ENCODE measurements at regions not wholly inside any gene's neighbourhood (a gene's known extent, or its start where the extent isn't known, plus 50 kb on each side); places are given as distances from the start of the nearest gene placed in this dataset.
"Not testable (repeated sequence)": the region's sequence is repeated elsewhere in the genome, so short reads cannot be mapped to it uniquely, and the experiment has no call there.

DNA sequence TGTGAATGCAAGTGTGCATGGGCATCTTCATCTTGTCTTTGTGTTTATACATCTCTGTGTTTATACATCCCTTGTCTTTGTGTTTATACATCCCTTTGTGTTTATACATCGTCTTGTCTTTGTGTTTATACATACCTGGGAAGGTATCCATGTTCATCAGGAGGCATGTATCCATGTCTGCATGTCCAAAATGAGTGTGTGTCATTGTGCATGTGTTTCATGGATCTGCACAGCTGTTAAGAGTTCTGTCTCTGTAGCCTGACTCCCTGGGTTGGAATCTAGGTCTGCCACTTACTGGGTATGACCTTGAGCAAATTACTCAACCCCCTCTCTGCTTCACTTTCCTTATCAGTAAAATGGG, 50.1 kb upstream of the SIRPA start:
- no peak for TF ChIP-seq CTCF (IDR thresholded peaks at IDR 0.05; ENCODE audit: low read length, missing control alignments)
- DNase-seq (ENCODE audit: low read depth): no peak
- H3K4me3 ChIP-seq (replicated peaks; ENCODE audit: low read depth, low read length): no peak overlapping the region

- no peak for TF ChIP-seq CTCF (IDR thresholded peaks at IDR 0.05; ENCODE audit: low read length, missing control alignments)
- no peak overlapping the region for H3K4me3 ChIP-seq (replicated peaks; ENCODE audit: low read depth, low read length)
- peak; percentile 81 for DNase-seq (ENCODE audit: low read depth)
These were observed 50.7 kb upstream of the SIRPA start for GRCh38 chr20:1844325-1845162.

- no peak for DNase-seq (ENCODE audit: low read depth)
- no peak for TF ChIP-seq CTCF (IDR thresholded peaks at IDR 0.05; ENCODE audit: low read length, missing control alignments)
- H3K4me3 ChIP-seq (replicated peaks; ENCODE audit: low read depth, low read length): no peak overlapping the region
These were observed 52.9 kb upstream of the SIRPA start for GRCh38 chr20:1842281-1842680.

GRCh38 chr20:1841554-1842140, 53.6 kb upstream of the SIRPA start:
- DNase-seq (ENCODE audit: low read depth): peak; percentile 37
- H3K4me3 ChIP-seq (replicated peaks; ENCODE audit: low read depth, low read length): no peak overlapping the region
- no peak for TF ChIP-seq CTCF (IDR thresholded peaks at IDR 0.05; ENCODE audit: low read length, missing control alignments)

DNA sequence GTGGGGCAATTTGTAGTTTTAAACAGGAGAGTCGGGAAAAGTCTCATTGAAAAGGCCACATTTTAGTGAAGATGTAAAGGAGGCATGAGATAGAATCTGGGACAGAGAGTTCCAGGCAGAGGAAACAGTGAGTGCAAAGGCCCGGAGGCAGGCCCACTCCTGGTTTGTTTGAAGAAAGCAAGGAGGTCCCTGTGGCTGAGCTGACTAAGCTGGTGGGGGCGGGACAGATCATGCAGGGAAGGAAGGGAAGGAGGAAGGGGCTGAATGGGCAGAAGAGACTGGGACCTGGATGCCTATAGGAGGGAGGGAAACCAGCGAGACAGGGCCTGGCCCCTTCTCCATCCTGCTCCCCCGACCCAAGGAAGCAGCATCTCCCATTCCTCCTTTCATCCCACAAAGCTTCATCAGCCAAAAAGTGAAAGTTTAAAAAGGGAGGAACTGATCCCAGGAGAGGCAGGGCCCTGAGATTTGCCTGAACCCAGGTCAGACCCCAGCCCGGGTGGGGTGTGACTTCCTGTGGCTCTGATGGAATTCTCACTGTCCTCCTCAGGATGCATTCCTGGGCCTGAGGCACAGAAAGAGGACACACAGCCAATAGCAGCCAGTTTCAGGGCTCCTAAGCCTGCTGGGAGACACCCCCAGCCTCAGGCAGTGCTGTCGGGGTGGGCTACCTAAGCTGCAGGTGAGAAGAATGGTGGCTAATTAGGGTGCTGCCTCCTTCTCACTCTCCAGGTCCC, 54.2 kb upstream of the SIRPA start:
- no peak for TF ChIP-seq CTCF (IDR thresholded peaks at IDR 0.05; ENCODE audit: low read length, missing control alignments)
- H3K4me3 ChIP-seq (replicated peaks; ENCODE audit: low read depth, low read length): no peak overlapping the region
- DNase-seq (ENCODE audit: low read depth): no peak

GRCh38 chr20:1839376-1840317, 55.6 kb upstream of the SIRPA start:
- not testable (repeated sequence) for H3K4me3 ChIP-seq (replicated peaks; ENCODE audit: low read depth, low read length); DNase-seq (ENCODE audit: low read depth)
